ENCODE measurements at regions not wholly inside any gene's neighbourhood (a gene's known extent, or its start where the extent isn't known, plus 50 kb on each side); places are given as distances from the start of the nearest gene placed in this dataset.

DNA sequence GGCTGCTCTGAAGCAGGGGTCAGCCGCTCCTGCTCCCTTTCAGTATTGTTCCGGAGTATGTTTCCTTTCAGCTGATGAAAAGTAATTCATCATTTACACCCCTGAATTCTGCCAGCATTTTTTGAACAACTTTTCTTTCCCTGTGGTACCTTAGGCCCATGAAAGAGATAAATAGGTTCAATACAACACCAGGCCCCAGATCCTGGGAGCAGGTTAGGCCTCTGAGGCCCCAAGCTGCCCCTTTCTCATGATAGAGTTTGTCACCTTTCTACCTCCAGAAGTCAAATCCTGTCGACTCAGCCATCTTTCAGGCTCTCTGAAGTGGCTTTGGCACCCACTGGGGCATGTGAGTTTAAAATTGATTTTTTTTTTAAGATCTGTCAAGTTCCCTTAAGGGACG lies 1415.1 kb upstream of the ZEB2 start:
- H3K4me1 ChIP-seq (ENCODE audit: insufficient read depth): no peaks in the 10 kb centered on the region
- intact Hi-C loops (cut with DNase I): no loop called here
- 77 to 83% (median 83%) methylated on average over 4 of the region's 4 CpGs for WGBS, 3 donors

DNA sequence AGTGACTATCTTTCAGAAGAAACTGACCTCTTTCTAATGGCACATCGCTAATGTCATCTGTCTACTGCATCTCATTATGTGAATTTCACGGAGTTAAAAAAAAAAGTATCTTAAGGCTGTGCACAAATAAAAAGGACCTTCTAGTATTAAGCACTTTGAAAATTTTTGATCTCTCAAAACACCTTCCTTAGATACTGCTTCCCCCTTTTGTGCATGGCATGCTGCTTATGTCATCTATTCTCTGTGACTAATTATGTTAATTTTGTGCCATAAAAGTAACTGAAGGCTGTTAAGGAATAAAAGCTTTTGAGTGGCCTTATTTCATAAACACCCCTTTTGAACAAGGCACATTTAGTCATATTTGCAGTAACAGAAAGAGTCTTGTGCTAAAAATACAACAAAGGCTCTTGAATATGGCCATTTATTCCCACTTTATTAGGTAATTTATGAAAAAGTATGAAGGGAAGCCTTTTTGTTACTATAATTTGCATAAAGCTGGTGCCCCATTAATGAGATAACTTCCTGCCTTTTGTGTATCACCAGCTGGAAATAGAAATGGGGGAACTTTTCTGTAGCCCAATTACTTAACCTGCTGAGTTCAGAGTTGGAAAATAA lies 1412.0 kb upstream of the ZEB2 start:
- H3K9me3 ChIP-seq: no peaks in the 10 kb centered on the region
- WGBS, 3 donors: 46 to 55% (median 53%) methylated on average over 2 of the region's 2 CpGs
- no peak overlapping the region for H3K4me3 ChIP-seq
- H3K36me3 ChIP-seq: no peaks in the 10 kb centered on the region
- H3K4me1 ChIP-seq (ENCODE audit: insufficient read depth): no peaks in the 10 kb centered on the region
- no peak overlapping the region for H3K27ac ChIP-seq
- DNase-seq: no peak
- intact Hi-C loops (cut with DNase I): no loop called here
- TF ChIP-seq, protein P1, sequence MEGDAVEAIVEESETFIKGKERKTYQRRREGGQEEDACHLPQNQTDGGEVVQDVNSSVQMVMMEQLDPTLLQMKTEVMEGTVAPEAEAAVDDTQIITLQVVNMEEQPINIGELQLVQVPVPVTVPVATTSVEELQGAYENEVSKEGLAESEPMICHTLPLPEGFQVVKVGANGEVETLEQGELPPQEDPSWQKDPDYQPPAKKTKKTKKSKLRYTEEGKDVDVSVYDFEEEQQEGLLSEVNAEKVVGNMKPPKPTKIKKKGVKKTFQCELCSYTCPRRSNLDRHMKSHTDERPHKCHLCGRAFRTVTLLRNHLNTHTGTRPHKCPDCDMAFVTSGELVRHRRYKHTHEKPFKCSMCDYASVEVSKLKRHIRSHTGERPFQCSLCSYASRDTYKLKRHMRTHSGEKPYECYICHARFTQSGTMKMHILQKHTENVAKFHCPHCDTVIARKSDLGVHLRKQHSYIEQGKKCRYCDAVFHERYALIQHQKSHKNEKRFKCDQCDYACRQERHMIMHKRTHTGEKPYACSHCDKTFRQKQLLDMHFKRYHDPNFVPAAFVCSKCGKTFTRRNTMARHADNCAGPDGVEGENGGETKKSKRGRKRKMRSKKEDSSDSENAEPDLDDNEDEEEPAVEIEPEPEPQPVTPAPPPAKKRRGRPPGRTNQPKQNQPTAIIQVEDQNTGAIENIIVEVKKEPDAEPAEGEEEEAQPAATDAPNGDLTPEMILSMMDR (IDR thresholded peaks at IDR 0.05): no peak
- TF ChIP-seq EP300 (IDR thresholded peaks at IDR 0.05) (no peak), POLR2A (IDR thresholded peaks at IDR 0.05) (no peak)
- H3K27me3 ChIP-seq: no peaks in the 10 kb centered on the region

More for the DNA sequence above, 1415.1 kb upstream of the ZEB2 start:
- Histone ChIP-seq H3K9me3 (no peaks in the 10 kb centered on the region), H3K27me3 (no peaks in the 10 kb centered on the region), H3K27ac (no peak overlapping the region), H3K4me3 (no peak overlapping the region), H3K36me3 (no peaks in the 10 kb centered on the region)
- DNase-seq: no peak
- TF ChIP-seq, protein P1 (IDR thresholded peaks at IDR 0.05): no peak
- TF ChIP-seq EP300 (IDR thresholded peaks at IDR 0.05) (no peak), POLR2A (IDR thresholded peaks at IDR 0.05) (no peak)

DNA sequence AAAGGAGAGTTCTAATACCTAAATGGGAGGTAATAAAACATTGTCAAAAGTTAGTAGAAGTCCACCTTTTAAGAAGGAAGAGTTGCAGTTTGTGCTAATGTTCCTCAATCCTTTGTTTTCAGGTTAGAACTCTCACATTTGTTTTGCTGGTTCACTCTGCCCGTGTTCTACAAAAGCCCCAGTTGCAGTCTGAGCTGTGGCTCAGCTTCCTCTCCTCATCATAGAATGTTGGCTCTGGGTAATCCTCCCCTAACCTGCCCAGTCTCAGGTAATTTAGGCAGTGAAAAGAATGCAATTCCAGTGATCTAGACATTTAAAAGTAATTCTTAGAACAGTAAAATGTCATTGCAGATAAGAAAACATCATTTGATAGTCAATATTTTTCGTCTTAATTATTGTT lies 1410.4 kb upstream of the ZEB2 start:
- Histone ChIP-seq H3K27ac (no peak overlapping the region), H3K36me3 (no peaks in the 10 kb centered on the region), H3K4me3 (no peak overlapping the region), H3K9me3 (no peaks in the 10 kb centered on the region), H3K27me3 (no peaks in the 10 kb centered on the region), H3K4me1 (ENCODE audit: insufficient read depth) (no peaks in the 10 kb centered on the region)
- 28 to 35% (median 35%) methylated on average over 2 of the region's 2 CpGs for WGBS, 3 donors
- TF ChIP-seq POLR2A (IDR thresholded peaks at IDR 0.05): no peak
- intact Hi-C loops (cut with DNase I): no loop called here
- DNase-seq: no peak

DNA sequence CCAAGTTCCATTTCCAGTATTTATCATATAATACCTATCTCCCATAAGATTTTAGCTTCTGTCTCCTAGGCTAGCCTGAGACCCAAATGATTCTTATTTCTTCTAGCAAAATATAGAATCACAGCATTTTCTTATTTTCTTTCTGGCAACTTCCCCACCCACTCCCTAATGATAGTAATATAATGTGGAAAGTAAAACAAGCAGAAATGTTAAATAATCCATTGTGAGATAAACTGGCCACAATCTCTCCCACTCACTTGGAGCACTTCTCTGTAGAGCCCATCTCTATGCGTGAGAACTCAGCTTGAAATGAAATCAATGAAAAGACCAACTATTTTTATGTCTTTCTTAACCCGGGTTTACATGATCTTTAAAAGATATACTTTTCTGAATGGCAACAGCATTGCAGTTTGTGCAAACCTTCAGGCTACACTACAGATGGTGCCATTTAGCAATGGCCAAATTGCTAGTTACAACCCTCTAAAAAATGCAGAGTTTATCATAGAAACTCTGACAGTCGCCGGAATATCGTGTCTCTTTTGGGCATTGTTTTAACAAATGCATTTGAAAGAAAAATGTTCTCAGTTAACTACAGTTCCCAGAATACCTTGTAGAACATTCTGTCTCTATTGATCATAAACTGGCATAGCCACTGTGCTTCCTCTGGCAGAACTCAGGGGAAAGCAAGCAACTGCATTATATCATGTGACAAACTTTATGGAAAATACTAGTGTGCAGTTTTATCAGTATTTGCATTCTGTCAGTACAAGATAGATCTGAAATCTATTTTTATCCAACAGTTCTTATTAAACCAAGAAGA lies 1407.4 kb upstream of the ZEB2 start:
- no peak overlapping the region for H3K27ac ChIP-seq
- intact Hi-C loops (cut with DNase I): no loop called here
- no peaks in the 10 kb centered on the region for H3K4me1 ChIP-seq (ENCODE audit: insufficient read depth)
- no peaks in the 10 kb centered on the region for H3K36me3 ChIP-seq
- no peaks in the 10 kb centered on the region for H3K9me3 ChIP-seq
- H3K4me3 ChIP-seq: no peak overlapping the region
- WGBS, 3 donors: 7 to 13% (median 12%) methylated on average over 5 of the region's 5 CpGs
- H3K27me3 ChIP-seq: no peaks in the 10 kb centered on the region
- TF ChIP-seq POLR2A (IDR thresholded peaks at IDR 0.05): no peak
- no peak for TF ChIP-seq EP300 (IDR thresholded peaks at IDR 0.05)
- TF ChIP-seq, protein P1 (IDR thresholded peaks at IDR 0.05): no peak
- DNase-seq: no peak

DNA sequence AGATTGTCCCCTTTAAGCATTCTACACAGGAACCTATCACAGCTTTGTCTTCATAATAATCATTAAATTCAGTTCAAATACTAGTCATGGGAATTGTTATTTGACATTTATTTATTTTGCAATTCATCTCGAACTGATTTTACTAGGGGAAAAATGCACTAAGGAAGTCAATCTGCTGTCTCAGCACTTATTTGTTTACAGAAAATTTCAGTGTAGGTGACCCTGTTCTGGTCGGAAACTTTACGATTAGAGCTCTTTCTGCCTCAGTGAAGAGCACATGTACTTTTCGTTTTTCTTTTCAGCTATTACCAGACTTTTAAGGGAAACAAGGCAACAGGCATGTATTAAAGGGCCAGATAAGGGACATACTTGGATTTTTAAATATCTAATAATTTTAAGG lies 1405.7 kb upstream of the ZEB2 start:
- intact Hi-C loops (cut with DNase I): no loop called here
- no peak for DNase-seq
- no peaks in the 10 kb centered on the region for H3K4me1 ChIP-seq (ENCODE audit: insufficient read depth)
- H3K36me3 ChIP-seq: no peaks in the 10 kb centered on the region
- no peaks in the 10 kb centered on the region for H3K9me3 ChIP-seq
- WGBS, 3 donors: 66 to 86% (median 72%) methylated on average over 4 of the region's 4 CpGs
- TF ChIP-seq EP300 (IDR thresholded peaks at IDR 0.05): no peak
- TF ChIP-seq, protein P1 (IDR thresholded peaks at IDR 0.05): no peak
- TF ChIP-seq POLR2A (IDR thresholded peaks at IDR 0.05): no peak
- no peak overlapping the region for H3K27ac ChIP-seq
- H3K4me3 ChIP-seq: no peak overlapping the region
- H3K27me3 ChIP-seq: no peaks in the 10 kb centered on the region
